IPS DF 19.7 (cell line): ENCODE measurements at regions not wholly inside any gene's neighbourhood (a gene's known extent, or its start where the extent isn't known, plus 50 kb on each side); places are given as distances from the start of the nearest gene placed in this dataset.

Source experiments
- DNase-seq: peaks from one replicate; pipeline ENCODE4 v3.0.0-alpha.2; 2013; ENCODE audit warnings: low read depth, low spot score

- no peak for DNase-seq
Observed at GRCh38 chr4:24108567-24108966, 218.7 kb upstream of the PPARGC1A start.

DNA sequence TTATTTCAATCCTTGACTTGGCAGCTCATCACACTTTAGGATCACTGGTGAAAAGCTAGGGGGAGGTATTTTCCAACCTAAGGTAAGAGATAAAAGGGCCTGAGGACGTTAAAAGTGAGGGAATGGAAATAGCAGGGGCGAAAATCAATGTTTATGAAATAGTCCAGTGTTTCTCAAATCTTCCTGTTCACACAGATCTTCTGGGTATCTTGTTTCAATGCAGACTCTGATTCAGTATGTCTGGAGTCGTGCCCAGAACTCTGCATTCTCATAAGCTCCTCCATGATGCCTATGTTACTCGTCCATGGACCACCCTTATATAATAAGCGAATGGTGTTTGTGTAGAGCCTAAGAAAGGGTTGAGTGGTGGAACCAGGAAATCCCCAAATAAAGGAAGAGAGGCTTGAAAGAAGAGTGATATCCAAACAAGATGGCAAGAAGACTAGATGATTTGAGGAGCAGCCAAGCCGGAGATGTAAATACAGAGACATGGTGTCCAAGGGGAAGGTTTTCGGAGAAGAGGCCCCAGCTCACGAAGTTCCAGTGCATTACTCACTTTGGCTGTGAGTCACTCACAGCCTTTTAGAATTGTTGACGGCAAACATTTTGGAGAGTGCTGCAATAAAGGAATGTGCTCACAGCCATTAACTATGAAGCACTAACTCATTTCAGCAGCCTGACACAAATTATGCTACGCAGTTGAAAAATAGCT, 215.6 kb upstream of the PPARGC1A start:
- no peak for DNase-seq

- no peak for DNase-seq
Observed at GRCh38 chr4:24104158-24104565, 214.3 kb upstream of the PPARGC1A start.

DNA sequence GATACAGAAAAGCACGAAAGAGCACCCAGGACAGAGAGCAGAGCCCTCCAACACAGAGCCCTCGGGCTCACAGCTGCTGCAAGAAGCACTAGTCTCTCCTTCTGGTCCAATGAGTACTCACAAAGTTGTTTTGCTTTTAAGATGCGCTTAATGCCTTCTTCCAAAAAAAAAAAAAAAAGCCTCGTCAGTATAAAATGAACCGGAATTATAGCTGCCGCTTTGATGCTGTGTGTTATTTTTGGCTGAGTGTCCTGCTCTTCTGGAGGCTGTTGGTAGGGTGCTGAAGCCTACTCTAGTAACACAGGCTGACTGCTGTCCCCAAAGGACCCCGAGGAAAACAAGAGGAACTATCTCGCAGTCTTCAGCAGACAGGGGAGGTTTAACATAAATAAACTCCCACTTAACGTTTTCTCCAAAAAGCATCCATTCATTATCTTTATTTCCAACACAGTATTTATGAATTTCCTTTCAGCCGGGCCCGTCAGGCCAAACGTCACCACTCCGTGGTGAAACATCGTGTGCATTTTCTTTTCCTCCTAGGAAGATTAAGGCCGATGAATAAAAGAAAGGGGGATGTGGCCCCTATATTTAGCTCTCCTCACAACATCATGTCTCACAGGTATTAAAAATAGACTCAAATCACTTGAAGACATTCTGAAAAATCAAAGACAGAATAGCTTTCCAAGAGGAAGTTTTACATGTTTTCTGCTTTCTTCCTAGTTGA, 213.7 kb upstream of the PPARGC1A start:
- DNase-seq, result no peak

DNA sequence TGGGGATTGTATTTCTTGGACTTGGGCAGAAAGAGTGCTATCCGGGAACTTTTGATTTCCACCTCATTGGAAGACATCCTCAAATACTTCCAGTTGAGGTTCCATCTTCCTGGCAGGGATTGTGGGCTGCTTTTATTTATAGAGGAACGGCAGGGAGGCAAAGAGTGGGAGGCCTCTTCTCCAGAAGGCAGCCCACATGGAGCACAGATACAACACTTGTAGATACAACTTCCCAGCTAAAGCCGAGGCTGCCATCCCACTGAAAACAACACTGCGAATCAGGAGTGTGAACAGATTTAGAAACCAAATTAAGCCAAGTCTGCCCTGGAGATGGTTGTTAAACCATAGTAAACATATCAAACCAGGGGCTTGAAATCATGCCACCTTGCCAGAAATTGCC, 212.8 kb upstream of the PPARGC1A start:
- no peak for DNase-seq

DNA sequence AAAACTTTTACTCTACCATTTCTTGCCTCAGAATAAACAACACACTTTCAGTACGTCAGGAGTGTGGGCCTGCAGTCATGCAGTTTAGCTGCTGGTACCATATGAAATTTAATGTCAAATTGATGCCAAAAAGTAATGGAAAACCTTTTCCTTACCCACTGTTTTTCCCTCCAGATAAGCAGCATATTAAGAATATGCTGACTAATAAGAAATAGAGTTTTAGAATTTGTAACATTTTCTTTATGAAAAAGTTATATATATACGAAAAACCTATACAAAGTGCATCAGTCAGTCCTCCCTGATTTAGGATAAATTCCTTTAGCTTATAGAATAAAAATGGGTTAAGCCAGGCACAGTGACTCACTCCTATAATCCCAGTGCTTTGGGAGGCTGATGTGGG, 206.8 kb upstream of the PPARGC1A start:
- no peak for DNase-seq

DNA sequence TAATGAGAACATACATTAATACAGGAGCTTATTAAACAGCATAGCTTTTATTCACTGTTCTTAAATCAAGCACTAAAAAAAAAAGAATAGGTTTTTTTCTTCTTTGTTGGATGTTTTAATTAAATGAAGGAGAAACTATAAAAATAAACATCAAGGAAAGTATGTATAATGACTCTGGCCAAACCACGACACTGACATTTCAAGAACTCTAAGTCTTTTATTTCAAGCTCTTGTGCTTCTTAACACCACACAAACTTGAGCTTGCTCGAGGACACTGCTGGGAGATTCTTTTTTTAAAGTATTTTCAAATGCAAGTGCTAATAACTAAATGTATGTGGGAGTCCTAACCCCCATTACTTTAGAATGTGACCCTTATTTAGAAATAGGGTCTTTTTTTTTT, 204.9 kb upstream of the PPARGC1A start:
- no peak for DNase-seq

DNA sequence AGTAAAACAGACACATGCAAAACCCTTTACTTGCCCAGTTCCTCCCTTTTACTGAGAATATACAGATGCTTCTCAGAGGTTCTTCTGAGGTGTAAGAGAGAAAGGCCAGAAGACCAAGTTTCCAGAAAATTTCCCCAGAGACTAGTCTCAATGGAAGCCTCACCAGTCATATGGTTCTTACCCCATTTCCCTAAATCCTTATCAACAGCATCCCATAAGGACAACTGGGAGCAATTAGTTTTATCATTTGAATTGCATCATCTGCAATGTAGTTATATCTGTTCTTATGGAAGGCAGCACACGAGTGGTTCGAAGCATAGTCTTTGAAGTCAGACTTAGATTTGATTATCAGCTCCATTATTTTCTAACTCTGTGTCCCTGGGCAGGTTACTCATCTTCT, 203.6 kb upstream of the PPARGC1A start:
- DNase-seq, result no peak

DNA sequence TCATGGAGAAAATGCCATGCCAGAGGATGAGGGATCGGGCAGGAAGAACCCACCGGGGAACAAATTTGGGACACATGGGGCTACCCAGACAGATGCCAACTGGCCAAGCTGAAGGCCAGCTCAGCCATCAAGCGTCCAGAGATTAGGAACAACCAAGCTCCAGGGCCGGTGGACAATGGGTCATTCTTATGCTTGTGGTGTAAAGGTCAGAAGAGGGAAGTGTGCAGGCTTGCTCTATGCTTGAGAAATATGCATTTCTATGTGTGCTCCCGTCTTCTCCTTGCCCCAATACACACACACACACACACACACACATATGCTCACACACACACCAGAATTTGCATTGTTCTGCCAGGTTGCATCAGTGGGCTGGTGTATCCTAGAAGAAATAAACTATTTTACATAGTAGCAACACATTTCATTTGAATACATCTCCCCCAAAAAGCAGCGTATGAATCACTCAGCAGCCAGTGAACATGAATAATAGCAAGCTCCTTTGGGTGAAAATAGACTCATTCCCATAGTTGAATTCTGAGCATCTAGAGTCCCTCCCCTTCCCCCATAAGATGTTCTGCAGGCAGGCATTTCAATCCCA, 201.9 kb upstream of the PPARGC1A start:
- DNase-seq, result no peak

GRCh38 chr4:24089851-24090534, 200.1 kb upstream of the PPARGC1A start:
- DNase-seq, result no peak

DNA sequence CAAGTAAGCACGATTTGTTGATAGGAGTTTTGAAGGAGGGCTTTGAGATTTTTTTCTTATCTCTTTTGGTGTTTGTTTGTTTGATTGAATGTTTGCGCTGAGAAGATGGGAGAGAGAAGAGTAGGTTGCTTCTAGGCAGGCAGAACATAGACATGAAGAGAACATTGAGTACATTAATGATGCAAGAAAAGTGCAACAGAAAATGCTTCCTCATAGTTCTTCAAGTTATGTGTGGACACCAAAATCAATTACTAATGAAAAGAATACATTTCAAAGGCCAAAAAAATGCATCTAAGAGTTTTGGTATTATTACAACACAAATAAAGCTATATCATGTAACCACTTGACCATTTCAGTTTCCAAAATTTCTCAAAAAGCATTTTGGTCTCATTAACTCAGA, 191.0 kb upstream of the PPARGC1A start:
- no peak for DNase-seq

DNA sequence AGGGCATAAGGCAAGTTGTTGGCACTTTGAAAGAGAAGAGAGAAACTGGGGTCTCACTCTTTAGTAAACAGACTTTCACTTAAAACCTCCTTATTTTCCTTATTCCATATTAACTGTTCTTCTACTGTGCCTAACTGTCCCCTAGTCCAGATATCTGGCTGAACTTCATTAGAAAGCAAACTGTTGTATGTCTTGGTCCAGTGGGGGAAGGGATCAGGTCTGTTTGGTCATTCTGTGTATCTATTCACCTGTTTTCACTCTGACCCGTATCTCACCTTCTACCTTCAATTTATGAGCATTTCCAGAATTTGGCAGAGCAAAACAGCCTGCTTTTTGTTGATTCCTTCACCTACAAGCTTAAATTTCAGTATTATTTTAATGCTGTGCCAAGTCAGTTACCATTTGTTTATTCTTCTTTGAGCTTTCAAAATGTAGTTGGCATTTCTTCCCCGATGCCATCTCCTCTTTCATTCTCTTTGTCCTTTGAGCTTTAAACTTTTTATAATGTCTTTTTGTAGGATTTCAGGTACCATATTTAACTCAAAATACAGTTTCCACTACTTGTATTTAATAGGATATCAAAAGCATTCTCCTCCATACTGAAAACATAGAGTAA, 188.6 kb upstream of the PPARGC1A start:
- no peak for DNase-seq

DNA sequence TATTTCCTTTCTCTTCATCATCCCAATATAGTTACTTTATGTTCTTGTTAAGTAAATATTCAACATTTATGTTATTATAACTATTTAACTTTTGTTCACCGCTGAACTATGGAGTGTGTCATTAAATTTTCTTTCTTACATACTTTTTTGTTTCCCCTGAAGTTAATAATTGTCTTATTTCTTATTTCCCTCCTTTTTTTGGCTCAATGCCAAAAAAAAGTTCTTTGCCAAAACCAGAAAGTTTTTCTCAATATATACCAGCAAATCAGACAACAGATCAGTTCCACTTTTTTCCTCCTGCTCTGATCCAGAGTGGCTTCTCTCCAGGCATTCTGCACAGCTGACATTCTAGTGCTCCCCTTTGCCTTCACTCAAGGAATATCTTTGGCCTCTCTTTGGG, 187.0 kb upstream of the PPARGC1A start:
- DNase-seq, result no peak

DNA sequence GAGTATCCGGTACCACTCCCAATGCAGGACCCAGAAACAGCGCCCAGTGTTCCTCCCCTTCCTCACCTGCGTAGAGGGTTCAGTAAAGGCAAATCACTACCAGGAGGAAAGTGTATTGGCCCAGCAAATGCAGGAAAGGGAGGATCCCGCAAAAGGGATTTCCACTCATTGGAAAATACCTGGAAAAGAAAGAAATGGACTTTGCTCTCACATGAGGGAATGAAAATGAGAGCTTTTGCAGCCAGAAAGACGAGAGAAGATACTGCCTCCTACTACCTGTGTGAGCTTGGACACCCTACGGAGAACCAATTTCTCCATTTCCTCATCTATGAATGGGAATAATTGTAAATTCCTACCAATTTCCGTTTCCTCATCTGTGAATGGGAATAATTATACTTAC, 184.1 kb upstream of the PPARGC1A start:
- no peak for DNase-seq

- no peak for DNase-seq
Observed at GRCh38 chr4:24071612-24072372, 181.9 kb upstream of the PPARGC1A start.

GRCh38 chr4:24070117-24070516, 180.3 kb upstream of the PPARGC1A start:
- no peak for DNase-seq

DNA sequence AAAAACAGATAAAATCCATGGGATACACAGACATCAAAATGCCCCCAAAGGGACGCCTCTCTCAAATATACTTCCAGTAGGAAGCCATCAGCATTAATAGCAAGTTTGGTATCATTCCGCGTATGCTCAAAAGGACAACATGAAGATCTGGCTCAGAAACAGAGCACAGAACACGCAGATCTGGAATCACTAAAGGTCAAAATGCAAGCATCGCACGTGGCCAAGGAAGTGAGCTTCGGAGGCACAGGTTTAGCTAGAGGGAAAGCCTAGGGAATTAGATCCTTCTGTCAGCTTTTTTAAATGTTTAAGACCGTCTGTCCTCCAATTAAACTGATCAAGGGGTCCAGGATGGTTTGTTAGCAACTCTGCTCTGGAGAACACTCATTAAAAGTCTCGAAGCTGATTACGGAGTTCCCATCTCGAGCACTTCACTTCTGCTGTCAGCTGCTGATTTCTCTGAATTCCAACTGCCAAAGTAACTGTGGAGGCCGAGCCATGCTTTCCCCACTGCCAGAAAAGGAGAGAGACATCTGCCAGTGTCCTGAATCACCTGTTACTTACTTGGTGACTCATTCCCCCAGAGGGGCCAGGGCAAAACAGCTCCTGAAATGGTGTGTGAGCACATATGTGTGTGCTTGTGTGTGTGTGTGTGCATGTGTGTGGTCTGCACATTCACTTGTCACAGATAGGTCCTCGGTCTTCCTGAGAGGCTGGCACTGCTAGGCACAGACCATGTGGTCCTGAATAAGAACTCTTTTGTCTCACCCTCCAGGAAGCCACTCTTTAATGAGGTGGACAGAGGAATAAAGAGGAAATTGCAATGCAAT, 177.7 kb upstream of the PPARGC1A start:
- DNase-seq, result no peak

GRCh38 chr4:24065974-24066373, 176.1 kb upstream of the PPARGC1A start:
- DNase-seq, result no peak

GRCh38 chr4:24063731-24064130, 173.9 kb upstream of the PPARGC1A start:
- no peak for DNase-seq

- DNase-seq, result no peak
Observed at GRCh38 chr4:24060932-24061331, 171.1 kb upstream of the PPARGC1A start.
